ENCODE measurements at regions not wholly inside any gene's neighbourhood (a gene's known extent, or its start where the extent isn't known, plus 50 kb on each side); places are given as distances from the start of the nearest gene placed in this dataset.

DNA sequence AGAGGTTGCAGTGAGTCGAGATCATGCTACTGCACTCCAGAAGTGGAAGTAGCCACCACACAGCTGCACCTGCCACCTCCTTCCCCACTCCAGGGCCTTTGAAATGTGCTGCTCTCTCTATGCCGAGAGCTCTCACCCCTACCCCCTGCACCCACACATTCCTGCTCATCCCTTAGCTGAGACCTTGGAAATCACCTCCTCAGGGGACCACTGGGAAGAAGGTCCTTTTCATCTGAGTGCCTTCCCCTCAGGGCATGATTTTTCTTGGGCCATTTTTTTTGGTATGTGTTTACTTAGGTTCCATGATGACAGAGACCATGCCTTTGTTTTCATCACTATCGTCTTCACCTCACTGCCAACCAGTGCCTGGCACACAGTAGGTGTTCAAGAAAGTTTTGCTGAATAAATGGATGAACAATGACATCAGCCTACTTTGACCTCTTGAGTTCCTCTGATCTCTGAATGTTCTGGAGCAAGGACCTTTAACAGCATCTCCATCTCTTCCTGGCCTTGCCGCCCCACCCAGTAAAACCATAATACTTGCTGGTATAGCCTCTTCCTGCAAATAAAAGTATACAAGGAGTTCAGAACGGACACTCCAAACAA lies 166.6 kb upstream of the KLF14 start:
- no peak for TF ChIP-seq EZH2phosphoT487 (IDR thresholded peaks at IDR 0.05; ENCODE audit: low read length)
- TF ChIP-seq, protein P1, sequence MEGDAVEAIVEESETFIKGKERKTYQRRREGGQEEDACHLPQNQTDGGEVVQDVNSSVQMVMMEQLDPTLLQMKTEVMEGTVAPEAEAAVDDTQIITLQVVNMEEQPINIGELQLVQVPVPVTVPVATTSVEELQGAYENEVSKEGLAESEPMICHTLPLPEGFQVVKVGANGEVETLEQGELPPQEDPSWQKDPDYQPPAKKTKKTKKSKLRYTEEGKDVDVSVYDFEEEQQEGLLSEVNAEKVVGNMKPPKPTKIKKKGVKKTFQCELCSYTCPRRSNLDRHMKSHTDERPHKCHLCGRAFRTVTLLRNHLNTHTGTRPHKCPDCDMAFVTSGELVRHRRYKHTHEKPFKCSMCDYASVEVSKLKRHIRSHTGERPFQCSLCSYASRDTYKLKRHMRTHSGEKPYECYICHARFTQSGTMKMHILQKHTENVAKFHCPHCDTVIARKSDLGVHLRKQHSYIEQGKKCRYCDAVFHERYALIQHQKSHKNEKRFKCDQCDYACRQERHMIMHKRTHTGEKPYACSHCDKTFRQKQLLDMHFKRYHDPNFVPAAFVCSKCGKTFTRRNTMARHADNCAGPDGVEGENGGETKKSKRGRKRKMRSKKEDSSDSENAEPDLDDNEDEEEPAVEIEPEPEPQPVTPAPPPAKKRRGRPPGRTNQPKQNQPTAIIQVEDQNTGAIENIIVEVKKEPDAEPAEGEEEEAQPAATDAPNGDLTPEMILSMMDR (IDR thresholded peaks at IDR 0.05; ENCODE audit: low read length) = no peak
- TF ChIP-seq EZH2 (optimal IDR thresholded peaks at IDR 0.05; ENCODE audit: low read depth, low read length) = no peak
